Stimulated activated CD4-positive, alpha-beta T cell treated with anti-CD3 and anti-CD28 coated beads, Interleukin-1b, Interleukin-23, amount 100 ng/mL, for 4 hours (primary cell): ENCODE measurements at regions not wholly inside any gene's neighbourhood (a gene's known extent, or its start where the extent isn't known, plus 50 kb on each side); places are given as distances from the start of the nearest gene placed in this dataset.
"Not testable (repeated sequence)": the region's sequence is repeated elsewhere in the genome, so short reads cannot be mapped to it uniquely, and the experiment has no call there.

Experiments used
- DNase-seq, 2 donors: peaks; one replicate each; pipeline ENCODE4 v3.0.0-alpha.2; 2020; ENCODE audit warnings: low read depth in 2 of 2

GRCh38 chr7:52269669-52270068 lies 765.8 kb upstream of the POM121L12 start:
- no peak for DNase-seq

GRCh38 chr7:52261057-52261456 lies 774.4 kb upstream of the POM121L12 start:
- no peak for DNase-seq

- DNase-seq, result no peak
Measured at GRCh38 chr7:52260046-52260665, 775.3 kb upstream of the POM121L12 start.

GRCh38 chr7:52257890-52258289 lies 777.5 kb upstream of the POM121L12 start:
- no peak for DNase-seq

GRCh38 chr7:52254396-52255010 lies 780.9 kb upstream of the POM121L12 start:
- no peak for DNase-seq

GRCh38 chr7:52253953-52254352 lies 781.5 kb upstream of the POM121L12 start:
- DNase-seq, result no peak

- no peak for DNase-seq
Measured at GRCh38 chr7:52249741-52250140, 785.7 kb upstream of the POM121L12 start.

GRCh38 chr7:52247518-52247917 lies 787.9 kb upstream of the POM121L12 start:
- no peak for DNase-seq

- no peak for DNase-seq
Measured at GRCh38 chr7:52243685-52244084, 791.7 kb upstream of the POM121L12 start.

GRCh38 chr7:52233248-52233647 lies 802.2 kb upstream of the POM121L12 start:
- DNase-seq, result no peak

- DNase-seq, result no peak
Measured at GRCh38 chr7:52211930-52212329, 823.5 kb upstream of the POM121L12 start.

GRCh38 chr7:52209614-52210013 lies 825.8 kb upstream of the POM121L12 start:
- DNase-seq, result no peak

- no peak for DNase-seq
Measured at GRCh38 chr7:52197221-52197620, 838.2 kb upstream of the POM121L12 start.

GRCh38 chr7:52195664-52196063 lies 839.8 kb upstream of the POM121L12 start:
- DNase-seq, result no peak

GRCh38 chr7:52189153-52189778 lies 846.2 kb upstream of the POM121L12 start:
- DNase-seq, result no peak

- DNase-seq, result no peak
Measured at GRCh38 chr7:52184006-52184703, 851.3 kb upstream of the POM121L12 start.

GRCh38 chr7:52179934-52180333 lies 855.5 kb upstream of the POM121L12 start:
- DNase-seq, result no peak

- no peak for DNase-seq
Measured at GRCh38 chr7:52168085-52168484, 851.5 kb upstream of the COBL start.

GRCh38 chr7:52163311-52163710 lies 846.7 kb upstream of the COBL start:
- no peak for DNase-seq

- DNase-seq, result no peak
Measured at GRCh38 chr7:52161483-52161882, 844.9 kb upstream of the COBL start.

- not testable (repeated sequence) for DNase-seq
Measured at GRCh38 chr7:52159421-52159820, 842.8 kb upstream of the COBL start.

- no peak for DNase-seq
Measured at GRCh38 chr7:52154382-52154781, 837.8 kb upstream of the COBL start.

- no peak for DNase-seq
Measured at GRCh38 chr7:52151559-52151958, 835.0 kb upstream of the COBL start.
